ENCODE measurements at regions not wholly inside any gene's neighbourhood (a gene's known extent, or its start where the extent isn't known, plus 50 kb on each side); places are given as distances from the start of the nearest gene placed in this dataset.

- H3K27ac ChIP-seq = no peak overlapping the region
- no peaks in the 10 kb centered on the region for H3K4me1 ChIP-seq
- H3K36me3 ChIP-seq = no peaks in the 10 kb centered on the region
- DNase-seq (ENCODE audit: low spot score in 2 of 2) = no peak
- no peaks in the 10 kb centered on the region for H3K27me3 ChIP-seq
- TF ChIP-seq, protein P1, sequence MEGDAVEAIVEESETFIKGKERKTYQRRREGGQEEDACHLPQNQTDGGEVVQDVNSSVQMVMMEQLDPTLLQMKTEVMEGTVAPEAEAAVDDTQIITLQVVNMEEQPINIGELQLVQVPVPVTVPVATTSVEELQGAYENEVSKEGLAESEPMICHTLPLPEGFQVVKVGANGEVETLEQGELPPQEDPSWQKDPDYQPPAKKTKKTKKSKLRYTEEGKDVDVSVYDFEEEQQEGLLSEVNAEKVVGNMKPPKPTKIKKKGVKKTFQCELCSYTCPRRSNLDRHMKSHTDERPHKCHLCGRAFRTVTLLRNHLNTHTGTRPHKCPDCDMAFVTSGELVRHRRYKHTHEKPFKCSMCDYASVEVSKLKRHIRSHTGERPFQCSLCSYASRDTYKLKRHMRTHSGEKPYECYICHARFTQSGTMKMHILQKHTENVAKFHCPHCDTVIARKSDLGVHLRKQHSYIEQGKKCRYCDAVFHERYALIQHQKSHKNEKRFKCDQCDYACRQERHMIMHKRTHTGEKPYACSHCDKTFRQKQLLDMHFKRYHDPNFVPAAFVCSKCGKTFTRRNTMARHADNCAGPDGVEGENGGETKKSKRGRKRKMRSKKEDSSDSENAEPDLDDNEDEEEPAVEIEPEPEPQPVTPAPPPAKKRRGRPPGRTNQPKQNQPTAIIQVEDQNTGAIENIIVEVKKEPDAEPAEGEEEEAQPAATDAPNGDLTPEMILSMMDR (IDR thresholded peaks at IDR 0.05) = no peak
- intact Hi-C loops (cut with DNase I) = no loop called here
- H3K4me3 ChIP-seq = no peak overlapping the region
- H3K9me3 ChIP-seq = no peaks in the 10 kb centered on the region
These were observed 53.8 kb upstream of the VCX start for GRCh38 chrX:7789200-7789599.

GRCh38 chrX:7788334-7788733 is 54.6 kb upstream of the VCX start:
- Histone ChIP-seq H3K4me3 (no peak overlapping the region), H3K27me3 (no peaks in the 10 kb centered on the region), H3K27ac (no peak overlapping the region), H3K36me3 (no peaks in the 10 kb centered on the region), H3K4me1 (no peaks in the 10 kb centered on the region), H3K9me3 (no peaks in the 10 kb centered on the region)
- no peak for DNase-seq (ENCODE audit: low spot score in 2 of 2)
- intact Hi-C loops (cut with DNase I) = no loop called here
- TF ChIP-seq, protein P1 (IDR thresholded peaks at IDR 0.05) = no peak

DNA sequence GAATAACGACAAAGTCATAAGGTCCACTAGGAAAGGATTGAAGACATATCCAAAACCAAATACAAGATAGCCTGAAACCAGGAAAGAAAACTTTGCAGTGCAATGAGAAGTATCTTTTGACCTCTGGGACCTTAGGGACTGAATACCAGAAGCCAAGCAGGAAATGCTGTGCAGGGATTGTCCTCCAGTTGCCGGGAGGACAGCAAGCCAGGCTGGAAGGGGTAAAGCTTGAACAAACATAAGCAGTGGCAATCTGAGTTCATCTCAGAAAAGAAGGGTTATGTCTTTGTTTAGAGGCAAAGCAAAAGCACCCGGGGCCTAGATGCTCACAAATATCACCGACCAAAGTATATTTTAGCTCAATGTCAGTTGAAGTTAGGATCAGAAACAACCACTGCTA is 55.3 kb upstream of the VCX start:
- Histone ChIP-seq H3K4me3 (no peak overlapping the region), H3K27ac (no peak overlapping the region), H3K36me3 (no peaks in the 10 kb centered on the region), H3K4me1 (no peaks in the 10 kb centered on the region), H3K27me3 (no peaks in the 10 kb centered on the region), H3K9me3 (no peaks in the 10 kb centered on the region)
- TF ChIP-seq, protein P1 (IDR thresholded peaks at IDR 0.05) = no peak
- DNase-seq (ENCODE audit: low spot score in 2 of 2) = no peak
- intact Hi-C loops (cut with DNase I) = no loop called here

GRCh38 chrX:7784580-7784979 is 58.4 kb upstream of the VCX start:
- Histone ChIP-seq H3K9me3 (no peaks in the 10 kb centered on the region), H3K27me3 (no peaks in the 10 kb centered on the region), H3K4me1 (no peaks in the 10 kb centered on the region), H3K4me3 (no peak overlapping the region), H3K36me3 (no peaks in the 10 kb centered on the region), H3K27ac (no peak overlapping the region)
- no peak for DNase-seq (ENCODE audit: low spot score in 2 of 2)
- intact Hi-C loops (cut with DNase I) = no loop called here
- TF ChIP-seq, protein P1 (IDR thresholded peaks at IDR 0.05) = no peak

- no peak for DNase-seq (ENCODE audit: low spot score in 2 of 2)
- Histone ChIP-seq H3K27ac (no peak overlapping the region), H3K9me3 (no peaks in the 10 kb centered on the region), H3K36me3 (no peaks in the 10 kb centered on the region), H3K4me1 (no peaks in the 10 kb centered on the region), H3K4me3 (no peak overlapping the region), H3K27me3 (no peaks in the 10 kb centered on the region)
- intact Hi-C loops (cut with DNase I) = no loop called here
- TF ChIP-seq, protein P1 (IDR thresholded peaks at IDR 0.05) = no peak
These were observed 63.3 kb upstream of the VCX start for GRCh38 chrX:7779644-7780043.

DNA sequence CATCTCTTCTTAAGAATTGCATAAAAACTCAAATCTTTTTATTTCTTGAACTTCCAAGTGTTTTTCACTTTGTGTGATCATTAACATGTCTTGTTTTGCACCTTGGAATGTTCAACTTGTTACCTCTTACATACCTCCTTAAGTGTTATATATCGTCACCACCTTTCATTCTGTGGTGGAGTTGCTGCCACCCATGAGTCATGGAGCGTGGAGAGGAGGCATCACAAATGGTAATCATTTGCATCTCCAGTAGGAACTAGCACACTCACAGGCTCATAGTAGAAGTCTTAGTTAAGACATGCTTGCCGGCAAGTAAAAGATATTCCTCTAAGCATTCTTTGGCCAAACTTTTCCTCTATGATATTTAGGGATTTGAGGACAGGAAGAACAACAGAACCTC is 67.0 kb upstream of the VCX start:
- no peak overlapping the region for H3K27ac ChIP-seq
- intact Hi-C loops (cut with DNase I) = no loop called here
- H3K9me3 ChIP-seq = no peaks in the 10 kb centered on the region
- DNase-seq (ENCODE audit: low spot score in 2 of 2) = no peak
- TF ChIP-seq, protein P1 (IDR thresholded peaks at IDR 0.05) = no peak
- H3K4me3 ChIP-seq = no peak overlapping the region
- no peaks in the 10 kb centered on the region for H3K4me1 ChIP-seq
- H3K27me3 ChIP-seq = no peaks in the 10 kb centered on the region
- no peaks in the 10 kb centered on the region for H3K36me3 ChIP-seq
